ENCODE measurements at regions not wholly inside any gene's neighbourhood (a gene's known extent, or its start where the extent isn't known, plus 50 kb on each side); places are given as distances from the start of the nearest gene placed in this dataset.

GRCh38 chr20:60447703-60448102 lies 489.5 kb downstream of the CDH26 start:
- TF ChIP-seq CTCF (conservative IDR thresholded peaks at IDR 0.05; ENCODE audit: low read length) (no peak), EZH2phosphoT487 (IDR thresholded peaks at IDR 0.05; ENCODE audit: borderline replicate concordance, low read depth, low read length) (no peak)

Data from OCI-LY7 (cell line).